G401 (cell line): ENCODE measurements at regions not wholly inside any gene's neighbourhood (a gene's known extent, or its start where the extent isn't known, plus 50 kb on each side); places are given as distances from the start of the nearest gene placed in this dataset.
"Not testable (repeated sequence)": the region's sequence is repeated elsewhere in the genome, so short reads cannot be mapped to it uniquely, and the experiment has no call there.

Experiments
- DNase-seq: peaks from one replicate; pipeline ENCODE4 v3.0.0-alpha.2; 2015; ENCODE audit warnings: low spot score
- in situ Hi-C: cut with HindIII; loops from 2 replicates; pipeline ENCODE4 v1.10.0; 2016; ENCODE audit warnings: low sequenced_read_pairs, mixed read lengths

DNA sequence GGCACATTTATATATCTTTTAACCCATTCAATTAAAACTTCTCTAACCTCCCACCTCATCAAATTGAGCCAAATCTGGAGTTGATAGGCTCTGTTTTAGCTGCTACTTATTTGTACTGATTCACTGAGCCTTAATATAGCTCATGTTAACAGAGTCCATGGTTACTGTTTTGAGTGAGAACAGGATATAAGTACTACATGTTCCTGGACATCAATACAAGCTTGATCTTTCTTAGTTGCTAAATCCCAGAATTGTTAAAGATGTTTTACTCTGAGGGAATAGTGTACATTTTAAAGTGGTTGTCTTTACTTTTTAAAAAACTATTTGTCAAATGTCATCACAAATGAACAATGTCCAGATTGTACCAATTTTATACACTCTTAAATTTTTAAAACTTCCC is 157.7 kb downstream of the RPRM start:
- in situ Hi-C loops = no loop called here
- no peak for DNase-seq

DNA sequence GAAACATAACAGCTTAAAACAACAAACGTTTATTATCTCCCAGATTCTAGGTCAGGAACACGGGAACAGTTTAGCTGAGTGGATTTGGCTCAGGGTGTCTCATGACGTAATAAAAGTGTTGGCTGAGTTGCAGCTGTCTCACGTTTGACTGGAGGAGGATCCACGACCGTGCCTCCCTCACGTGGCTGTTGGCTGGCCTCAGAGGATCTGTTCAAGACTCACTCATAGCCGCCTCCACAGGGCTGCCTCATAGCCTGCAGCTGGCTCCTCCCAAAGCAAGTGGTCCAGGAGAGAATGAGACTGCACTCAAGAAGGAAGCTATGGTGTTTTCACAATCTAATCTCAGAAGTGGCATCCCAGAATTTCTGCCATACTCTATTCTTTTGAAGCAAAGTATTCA is 167.1 kb downstream of the RPRM start:
- in situ Hi-C loops = no loop called here
- no peak for DNase-seq

DNA sequence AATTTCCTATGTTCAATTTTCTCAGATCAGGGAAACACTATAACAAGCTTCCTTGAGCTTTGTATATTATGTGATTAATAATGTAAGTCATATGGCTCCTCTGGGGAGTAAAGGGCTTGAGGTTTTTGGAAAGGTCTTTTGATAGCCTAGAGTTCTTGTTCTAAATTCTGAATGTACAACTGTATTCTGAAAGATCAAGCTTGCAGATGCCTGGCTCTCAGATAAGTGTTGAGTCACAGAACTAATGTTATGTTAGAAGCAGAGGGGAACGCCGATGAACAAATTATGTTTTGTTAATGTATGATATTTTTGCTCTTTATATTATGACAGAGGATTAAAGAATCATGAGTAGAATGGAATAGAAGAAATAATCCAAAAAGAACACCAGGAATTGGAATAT is 170.1 kb downstream of the RPRM start:
- no peak for DNase-seq
- in situ Hi-C loops = no loop called here

DNA sequence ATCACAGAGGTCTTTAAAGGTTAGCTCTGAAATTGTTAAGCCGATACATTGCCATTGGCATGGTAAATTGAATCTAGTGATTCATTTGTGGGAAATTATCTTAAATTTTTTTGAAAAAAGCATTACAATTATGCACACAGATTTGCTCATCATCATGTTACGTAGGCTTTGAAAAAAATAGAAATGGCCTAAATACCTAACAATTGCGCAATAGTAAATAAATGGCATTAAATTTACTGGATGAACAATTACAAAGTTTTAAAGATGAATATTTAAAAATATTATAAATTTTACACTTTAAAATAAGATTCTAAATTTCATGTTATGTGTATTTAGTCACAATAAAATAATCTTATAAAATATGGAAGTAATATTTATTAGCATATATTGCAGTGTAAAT is 171.3 kb downstream of the RPRM start:
- in situ Hi-C loops = no loop called here
- no peak for DNase-seq

DNA sequence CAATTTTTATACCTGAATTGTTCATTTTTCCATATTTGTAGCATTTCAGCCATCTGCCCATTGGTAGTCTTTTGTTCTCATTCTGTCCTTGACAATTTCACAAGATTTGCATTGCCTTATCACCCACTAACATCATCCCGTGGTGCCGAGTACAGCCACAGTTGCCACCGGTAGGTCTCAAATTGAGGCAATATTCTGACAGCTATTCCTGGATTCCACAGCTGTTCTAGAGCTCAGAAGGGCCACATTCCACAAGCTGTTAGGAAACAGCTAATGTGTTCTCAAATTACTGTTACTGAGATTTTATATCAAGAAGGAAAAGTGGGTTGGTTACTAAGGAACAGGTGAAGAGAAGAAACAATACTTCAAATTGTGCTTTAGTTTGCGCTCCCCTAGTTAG is 178.8 kb downstream of the RPRM start:
- in situ Hi-C loops = no loop called here
- DNase-seq = no peak

DNA sequence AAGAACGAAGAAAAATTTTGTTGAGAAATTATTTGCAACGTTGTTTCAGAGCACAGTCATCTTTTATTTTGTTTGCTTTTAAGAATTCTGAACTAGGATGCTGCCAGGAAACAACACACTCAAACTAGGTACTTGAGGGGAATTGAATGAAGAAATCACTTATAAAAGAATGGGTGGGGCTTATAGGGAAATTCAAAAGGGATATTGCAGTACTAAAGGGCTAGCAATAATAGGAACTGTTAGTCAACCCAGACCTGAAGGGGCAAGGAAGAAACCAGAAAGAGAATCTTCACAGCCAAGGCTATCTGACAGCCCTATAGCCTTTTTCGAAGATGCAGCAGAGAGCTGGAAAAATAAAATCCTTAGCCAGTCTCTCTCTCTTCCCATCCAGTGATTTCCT is 179.3 kb downstream of the RPRM start:
- DNase-seq = no peak
- in situ Hi-C loops = no loop called here

DNA sequence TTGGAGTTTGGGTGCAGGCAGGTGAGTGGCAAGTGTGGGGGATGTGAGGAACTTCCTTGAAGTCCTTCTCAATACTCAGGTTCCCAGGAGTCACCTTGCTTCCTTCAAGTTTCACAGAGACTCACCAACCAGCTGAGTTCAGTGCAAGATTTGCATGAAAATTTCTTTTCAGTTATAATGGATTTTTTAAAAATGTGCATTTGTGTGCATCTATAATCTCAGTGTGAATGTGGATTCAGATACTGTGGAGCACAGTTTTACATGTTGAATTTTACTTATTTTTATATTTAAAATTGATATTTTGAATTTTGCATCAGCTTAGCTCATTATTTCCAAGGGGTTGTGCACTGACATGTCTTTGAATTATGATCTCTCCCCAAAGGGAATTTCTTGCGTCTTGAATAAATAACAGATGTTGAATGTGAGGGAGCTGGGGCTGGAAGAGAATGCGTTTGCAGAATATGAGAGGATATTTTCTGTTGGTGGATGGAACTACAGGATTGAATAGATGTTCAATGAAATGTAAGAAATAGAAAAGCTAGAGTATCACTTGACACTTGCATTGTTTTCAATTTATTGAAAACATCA is 184.3 kb downstream of the RPRM start:
- in situ Hi-C loops = no loop called here
- no peak for DNase-seq

DNA sequence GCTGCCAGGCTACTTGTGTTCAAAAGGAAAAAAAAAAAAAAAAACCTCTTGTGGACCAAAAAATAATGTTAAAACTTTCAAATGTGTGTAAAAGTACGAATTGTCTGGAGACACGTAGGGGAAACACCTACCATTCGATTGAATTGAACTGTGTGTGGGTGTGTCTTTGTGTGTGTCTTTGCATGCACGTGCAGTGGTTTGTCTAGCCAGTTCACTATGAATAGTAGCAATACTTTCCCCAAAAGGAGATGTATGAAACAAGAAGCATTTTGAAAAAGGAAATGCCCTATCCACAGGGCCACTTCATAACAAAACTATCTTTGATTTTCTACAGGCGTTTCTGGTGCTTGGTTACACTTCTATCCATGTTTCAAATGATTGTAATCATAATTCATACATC is 186.8 kb downstream of the RPRM start:
- in situ Hi-C loops = no loop called here
- no peak for DNase-seq

DNA sequence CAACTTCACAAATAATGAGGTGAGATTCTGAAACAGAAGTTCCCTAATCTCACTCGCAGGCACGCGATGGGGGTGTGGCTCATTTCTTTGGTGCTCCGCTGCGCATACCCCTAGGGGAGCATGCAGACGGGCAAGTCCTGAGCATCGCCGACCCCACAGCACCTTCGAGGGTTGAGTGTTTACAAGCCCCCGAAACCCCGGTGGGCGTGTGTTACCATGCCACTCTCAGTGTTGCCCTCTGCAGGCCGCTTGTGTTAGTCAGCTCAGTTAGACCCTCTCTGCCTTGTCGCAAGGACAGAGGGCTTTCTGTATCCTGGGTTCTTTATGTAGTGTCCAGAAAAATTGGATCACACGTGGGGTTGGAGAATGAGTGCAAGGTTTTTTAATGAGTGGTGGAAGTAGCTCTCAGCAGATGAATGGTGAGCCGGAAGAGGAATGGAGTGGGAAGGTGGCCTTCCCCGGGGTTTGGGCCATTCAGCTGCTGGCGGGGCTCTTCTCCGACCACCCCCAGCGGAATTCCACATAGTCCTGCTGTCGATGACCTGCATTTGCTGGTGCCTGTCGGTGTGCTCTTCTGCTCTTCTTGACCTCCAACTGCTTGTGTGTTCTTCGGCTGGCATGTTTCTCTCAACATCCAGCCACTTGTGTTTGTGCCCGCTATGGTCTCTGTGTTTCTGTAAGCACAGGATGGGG is 191.3 kb downstream of the RPRM start:
- in situ Hi-C loops = no loop called here
- no peak for DNase-seq

DNA sequence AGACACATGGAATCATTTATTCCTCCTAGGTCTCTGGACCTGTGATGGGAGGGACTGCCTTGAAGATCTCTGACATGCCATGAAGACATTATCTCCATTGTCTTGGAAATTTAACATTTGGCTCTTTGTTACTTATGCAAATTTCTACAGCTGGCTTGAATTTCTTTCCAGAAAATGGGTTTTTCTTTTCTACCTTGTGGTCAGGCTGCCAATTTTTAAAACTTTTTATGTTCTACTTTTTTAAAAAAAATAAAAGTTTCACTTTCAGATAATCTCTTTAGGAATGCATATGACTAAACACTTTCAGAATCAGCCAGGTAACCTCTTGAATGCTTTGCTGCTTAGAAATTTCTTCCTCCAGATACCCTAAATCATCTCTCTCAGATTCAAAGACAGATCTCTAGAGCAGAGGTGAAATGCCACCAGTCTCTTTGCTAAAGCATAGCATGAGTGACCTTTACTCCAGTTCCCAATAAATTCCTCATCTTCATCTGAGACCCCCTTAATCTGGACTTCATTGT is 209.6 kb downstream of the RPRM start:
- DNase-seq = no peak
- in situ Hi-C loops = no loop called here

DNA sequence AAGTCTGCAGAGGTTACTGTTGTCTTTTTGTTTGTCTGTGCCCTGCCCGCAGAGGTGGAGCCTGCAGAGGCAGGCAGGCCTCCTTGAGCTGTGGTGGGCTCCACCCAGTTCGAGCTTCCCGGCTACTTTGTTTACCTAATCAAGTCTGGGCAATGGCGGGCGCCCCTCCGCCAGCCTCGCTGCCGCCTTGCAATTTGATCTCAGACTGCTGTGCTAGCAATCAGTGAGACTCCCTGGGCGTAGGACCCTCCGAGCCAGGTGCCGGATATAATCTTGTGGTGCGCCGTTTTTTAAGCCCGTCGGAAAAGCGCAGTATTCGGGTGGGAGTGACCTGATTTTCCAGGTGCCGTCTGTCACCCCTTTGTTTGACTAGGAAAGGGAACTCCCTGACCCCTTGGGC is 221.7 kb downstream of the RPRM start:
- in situ Hi-C loops, DNase-seq: not testable (repeated sequence)

DNA sequence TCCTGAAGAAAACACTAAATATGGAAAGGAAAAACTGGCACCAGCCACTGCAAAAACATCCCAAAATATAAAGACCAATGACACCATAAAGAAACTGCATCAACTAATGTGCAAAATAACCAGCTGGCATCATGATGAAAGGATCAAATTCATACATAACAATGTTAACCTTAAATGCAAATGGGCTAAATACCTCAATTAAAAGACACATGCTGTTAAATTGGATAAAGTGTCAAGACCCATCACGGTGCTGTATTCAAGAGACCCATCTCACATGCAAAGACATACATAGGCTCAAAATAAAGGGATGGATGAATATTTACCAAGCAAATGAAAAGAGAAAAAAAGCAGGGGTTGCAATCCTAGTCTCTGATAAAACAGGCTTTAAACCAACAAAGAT is 231.9 kb downstream of the RPRM start:
- DNase-seq, in situ Hi-C loops: not testable (repeated sequence)

DNA sequence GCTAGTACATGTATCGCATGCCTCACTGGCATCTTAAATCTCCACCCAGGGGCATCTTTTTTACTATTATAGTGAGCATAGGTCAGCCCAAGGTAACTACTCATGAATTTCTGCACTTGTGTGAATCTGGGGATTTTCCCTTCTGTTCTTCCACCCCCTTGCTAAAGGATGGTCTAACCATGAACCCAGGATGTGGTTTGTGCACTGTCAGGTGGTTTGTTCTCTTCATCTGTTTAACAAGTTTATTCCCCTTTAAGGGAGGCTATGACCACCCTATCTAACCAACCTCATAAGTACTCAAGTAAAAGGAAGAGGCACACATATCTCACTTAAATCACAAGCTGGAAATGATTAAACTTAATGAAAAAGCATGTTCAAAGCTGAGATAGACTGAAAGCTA is 243.0 kb downstream of the RPRM start:
- in situ Hi-C loops = no loop called here
- no peak for DNase-seq

DNA sequence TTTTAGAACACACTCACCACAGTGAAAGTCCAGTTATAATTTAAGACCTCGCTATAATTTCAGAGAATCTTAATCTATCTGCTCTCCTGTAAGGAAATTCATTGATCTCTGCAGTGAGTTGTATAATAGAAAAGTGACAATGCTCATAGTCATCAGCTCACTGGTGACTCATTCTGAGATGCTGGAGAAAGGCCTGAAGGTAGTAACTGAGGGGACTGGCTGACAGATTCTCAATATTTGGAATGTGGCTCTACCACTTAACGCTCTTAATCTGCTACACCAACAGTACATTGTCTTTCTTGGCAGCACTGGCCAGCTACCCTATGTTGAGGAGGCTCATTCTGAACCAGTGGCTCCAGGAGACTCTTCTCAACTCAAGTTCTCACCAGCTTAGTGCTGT is 246.1 kb downstream of the RPRM start:
- in situ Hi-C loops = no loop called here
- no peak for DNase-seq

DNA sequence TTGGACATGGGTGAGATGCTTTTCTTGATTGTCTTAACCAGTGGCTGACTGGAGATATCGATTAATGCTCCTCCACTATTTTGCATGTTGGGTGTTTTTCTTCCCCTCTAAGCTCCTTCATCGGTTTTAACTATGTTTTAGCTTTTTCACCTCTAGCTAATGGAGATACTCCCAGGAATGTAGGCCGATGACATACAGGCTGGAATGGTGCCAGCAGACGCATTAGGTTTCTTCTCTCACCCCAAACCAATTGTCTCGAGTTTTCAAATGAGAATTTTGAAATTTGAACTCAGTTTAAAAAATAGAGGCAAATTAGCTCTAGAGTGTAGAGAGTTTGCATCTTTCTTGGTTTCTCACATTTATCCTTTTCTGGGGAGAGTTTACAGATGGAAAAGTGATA is 247.6 kb downstream of the RPRM start:
- in situ Hi-C loops = no loop called here
- no peak for DNase-seq

DNA sequence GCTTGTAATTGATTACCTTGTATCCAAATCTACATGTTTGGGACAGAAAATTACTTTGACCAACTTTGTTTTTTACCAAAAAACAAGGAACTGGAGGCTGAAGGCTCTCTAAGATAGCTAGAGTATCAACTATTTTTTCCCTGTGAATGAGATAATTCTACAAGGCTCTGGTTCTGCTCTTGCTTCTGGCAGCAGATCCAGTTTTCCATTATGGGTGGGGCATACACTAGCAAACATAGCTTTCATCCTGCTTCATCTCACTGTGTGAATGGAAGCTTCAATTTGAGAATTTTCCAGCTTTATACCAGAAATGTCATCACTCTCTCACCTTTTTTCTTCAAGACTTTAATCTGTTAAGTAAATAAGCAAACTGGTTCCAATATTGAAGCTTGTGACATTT is 249.7 kb downstream of the RPRM start:
- in situ Hi-C loops = no loop called here
- DNase-seq = no peak

DNA sequence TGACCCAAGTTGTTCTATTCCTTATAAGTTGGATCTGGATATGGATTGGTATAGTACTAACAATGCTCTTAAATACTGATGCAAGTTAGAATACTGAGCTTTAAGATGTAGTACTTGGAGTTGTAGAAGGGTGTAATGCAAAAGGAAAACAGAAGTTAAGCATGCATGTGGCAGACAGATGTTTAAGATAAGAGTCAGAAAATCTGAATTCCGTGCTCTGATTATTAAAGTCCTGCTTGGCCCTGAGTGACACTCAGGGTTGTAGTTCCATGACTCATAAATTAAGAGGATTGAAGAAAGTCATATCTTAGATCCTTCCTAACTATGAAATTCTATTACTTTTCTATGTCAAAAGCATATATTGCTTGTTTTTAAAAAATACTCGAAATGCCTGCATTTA is 250.6 kb downstream of the RPRM start:
- DNase-seq = no peak
- in situ Hi-C loops = no loop called here

DNA sequence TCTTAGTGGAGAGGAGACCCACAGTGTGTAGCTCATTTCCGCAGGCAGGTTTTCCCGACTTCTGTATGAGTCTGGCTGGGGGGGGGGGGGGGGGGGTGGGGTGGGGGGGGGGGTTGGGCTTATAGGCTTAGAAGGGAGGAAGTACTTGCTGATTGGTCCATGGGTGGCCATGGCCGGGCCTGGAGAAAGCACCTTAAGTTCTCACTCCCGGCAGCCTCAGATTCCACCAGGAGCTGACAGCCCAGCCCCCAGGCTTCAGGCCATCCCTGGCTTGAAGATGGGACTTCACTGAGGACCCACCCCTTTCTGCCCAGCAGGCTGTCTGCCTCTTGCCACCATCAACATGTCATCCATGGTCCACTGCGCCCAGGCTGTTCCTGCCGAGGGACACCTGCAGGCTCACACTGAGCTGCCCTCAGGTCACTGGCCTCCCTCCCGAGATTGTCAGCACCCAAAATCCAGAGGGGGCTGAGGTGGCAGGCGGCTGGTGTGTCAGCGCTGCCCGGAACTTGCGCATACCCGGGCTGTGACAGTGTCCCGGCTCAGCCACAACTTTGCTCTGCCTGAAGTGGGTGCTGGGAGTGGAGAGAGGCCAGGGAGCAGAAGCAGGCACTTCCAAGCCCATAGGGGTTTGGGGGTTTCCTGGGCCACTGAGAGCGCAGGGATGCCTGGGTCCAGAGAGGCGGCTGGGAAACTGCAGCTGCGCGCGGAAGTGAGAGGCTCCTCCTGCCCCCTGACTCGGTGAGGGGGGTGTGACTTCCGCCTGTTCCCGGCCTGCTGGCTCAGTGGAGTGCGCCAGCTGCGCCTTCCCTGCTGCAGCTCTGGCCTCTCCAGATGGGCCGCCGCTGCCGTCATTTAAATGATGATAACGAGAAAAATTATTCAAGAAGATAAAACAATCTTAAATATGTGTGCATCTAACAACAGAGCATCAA is 256.1 kb downstream of the RPRM start:
- no peak for DNase-seq
- in situ Hi-C loops = no loop called here

DNA sequence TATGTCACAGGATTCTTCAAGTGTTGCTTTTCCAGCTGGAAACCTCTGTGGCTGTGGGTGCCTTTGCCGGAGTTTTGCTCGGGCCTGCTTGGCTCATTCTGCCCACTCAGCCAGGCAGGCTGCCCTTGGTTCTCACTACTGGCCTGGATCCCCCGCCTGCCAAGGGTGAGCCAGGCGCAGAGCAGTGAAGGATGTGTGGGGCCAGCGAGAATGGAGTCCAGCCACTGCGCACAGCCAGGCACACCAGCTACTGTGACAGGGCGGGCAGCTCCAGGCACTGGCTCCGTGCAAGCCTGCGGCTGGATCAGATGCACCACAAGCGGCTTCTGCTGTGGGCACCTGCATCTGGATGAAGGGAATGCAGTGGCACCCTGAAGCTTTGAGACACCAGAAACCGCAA is 257.1 kb downstream of the RPRM start:
- in situ Hi-C loops = no loop called here
- no peak for DNase-seq

DNA sequence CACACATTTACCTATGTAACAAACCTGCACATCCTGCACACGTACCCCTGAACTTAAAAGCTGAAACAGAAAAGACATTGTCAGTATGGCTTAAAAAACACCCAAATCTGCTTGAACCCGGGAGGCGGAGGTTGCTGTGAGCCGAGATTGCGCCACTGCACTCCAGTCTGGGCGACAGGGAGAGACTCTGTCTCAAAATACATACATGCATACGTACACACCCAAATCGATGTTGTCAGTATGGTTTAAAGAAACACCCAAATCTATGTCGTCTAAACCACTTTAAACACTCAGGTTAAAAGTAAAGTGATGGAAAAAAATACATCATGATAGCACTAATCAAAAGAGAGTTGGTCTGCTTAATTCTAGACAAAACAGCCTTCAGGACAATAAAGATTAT is 257.5 kb downstream of the RPRM start:
- DNase-seq = no peak
- in situ Hi-C loops = no loop called here
